Upper lobe of right lung (tissue), 1 donor: ENCODE measurements at regions not wholly inside any gene's neighbourhood (a gene's known extent, or its start where the extent isn't known, plus 50 kb on each side); places are given as distances from the start of the nearest gene placed in this dataset.
A peak's percentile ranks its signal among the peaks of the same experiment; 100 is the strongest.

ENCODE experiments used
- ATAC-seq: fragments of 200-7000 bp; cut with Tn5 transposase; one replicate; pipeline ENCODE4 v1.9.1; 2020; ENCODE audit warnings: mild to moderate bottlenecking, moderate library complexity
- DNase-seq: peaks from one replicate; pipeline ENCODE4 v3.0.0-alpha.2; 2020
- H3K27ac ChIP-seq: fragments of 200-600 bp; one replicate; pipeline ENCODE4 v1.8.0; 2022
- H3K27me3 ChIP-seq: fragments of 200-600 bp; one replicate; pipeline ENCODE4 v1.8.0; 2022; ENCODE audit warnings: mild to moderate bottlenecking
- H3K36me3 ChIP-seq: fragments of 200-600 bp; one replicate; pipeline ENCODE4 v1.8.0; 2022
- H3K4me1 ChIP-seq: fragments of 200-600 bp; one replicate; pipeline ENCODE4 v1.8.0; 2022
- H3K4me3 ChIP-seq: fragments of 200-600 bp; one replicate; pipeline ENCODE4 v1.8.0; 2022; ENCODE audit warnings: mild to moderate bottlenecking
- H3K9me3 ChIP-seq: fragments of 200-600 bp; one replicate; pipeline ENCODE4 v1.8.0; 2022
- intact Hi-C: fragments of 100-400 bp; cut with DNase I; formaldehyde crosslinking; loops from one replicate; pipeline ENCODE4 v1.11.0; 2022
- TF ChIP-seq, protein P1 (sequence below): fragments of 200-600 bp; IDR thresholded peaks from one replicate; pipeline ENCODE4 v1.8.0; 2022; ENCODE audit warnings: antibody characterized with exemption
- donor health status: DM: no; HTN: yes; CAD: no; lungs with severe emphysema.

DNA sequence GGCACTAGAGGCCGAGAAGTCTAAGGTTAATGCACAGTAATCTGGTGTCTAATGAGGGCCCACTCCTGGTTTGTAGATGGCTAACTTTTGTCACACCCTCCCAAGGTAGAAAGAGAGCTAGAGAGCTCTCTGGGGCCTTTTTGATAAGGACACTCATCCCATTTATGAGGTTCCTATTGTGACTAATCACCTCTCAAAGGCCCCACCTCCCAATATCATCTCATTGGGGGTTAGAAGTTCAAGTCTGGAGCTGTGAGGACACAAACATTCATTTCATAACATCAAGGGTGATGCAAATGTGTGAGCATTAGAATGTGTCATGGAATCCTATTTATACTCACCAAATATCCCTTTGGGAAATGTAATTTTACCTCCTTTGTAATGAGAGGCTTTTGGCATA lies 79.2 kb upstream of the SLC10A2 start:
- no peaks in the 10 kb centered on the region for H3K9me3 ChIP-seq
- intact Hi-C loops, result no loop called here
- DNase-seq, result no peak
- no peak for ATAC-seq
- no peak overlapping the region for H3K27ac ChIP-seq
- H3K4me3 ChIP-seq, result no peak overlapping the region
- no peaks in the 10 kb centered on the region for H3K27me3 ChIP-seq
- H3K4me1 ChIP-seq, result no peaks in the 10 kb centered on the region
- H3K36me3 ChIP-seq, result no peaks in the 10 kb centered on the region
- TF ChIP-seq, protein P1, sequence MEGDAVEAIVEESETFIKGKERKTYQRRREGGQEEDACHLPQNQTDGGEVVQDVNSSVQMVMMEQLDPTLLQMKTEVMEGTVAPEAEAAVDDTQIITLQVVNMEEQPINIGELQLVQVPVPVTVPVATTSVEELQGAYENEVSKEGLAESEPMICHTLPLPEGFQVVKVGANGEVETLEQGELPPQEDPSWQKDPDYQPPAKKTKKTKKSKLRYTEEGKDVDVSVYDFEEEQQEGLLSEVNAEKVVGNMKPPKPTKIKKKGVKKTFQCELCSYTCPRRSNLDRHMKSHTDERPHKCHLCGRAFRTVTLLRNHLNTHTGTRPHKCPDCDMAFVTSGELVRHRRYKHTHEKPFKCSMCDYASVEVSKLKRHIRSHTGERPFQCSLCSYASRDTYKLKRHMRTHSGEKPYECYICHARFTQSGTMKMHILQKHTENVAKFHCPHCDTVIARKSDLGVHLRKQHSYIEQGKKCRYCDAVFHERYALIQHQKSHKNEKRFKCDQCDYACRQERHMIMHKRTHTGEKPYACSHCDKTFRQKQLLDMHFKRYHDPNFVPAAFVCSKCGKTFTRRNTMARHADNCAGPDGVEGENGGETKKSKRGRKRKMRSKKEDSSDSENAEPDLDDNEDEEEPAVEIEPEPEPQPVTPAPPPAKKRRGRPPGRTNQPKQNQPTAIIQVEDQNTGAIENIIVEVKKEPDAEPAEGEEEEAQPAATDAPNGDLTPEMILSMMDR, result no peak

DNA sequence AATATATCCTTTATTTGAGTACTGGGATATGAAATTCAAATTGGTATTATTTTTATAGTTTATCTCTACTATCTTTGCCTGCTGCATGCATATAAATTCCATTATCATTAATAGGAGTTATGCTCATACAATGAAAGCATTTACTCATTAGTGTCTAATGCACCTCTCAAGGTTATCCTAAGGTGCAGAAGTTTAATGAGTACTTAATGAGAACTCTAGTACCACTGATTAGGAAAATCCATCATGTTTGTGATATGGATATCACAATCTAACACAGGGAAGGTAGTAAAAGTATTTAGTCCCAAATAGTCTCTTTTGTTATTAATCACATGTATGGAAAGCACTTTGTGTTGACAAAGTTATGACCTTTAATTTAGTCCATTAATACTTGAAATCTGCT lies 77.2 kb upstream of the SLC10A2 start:
- TF ChIP-seq, protein P1, result no peak
- intact Hi-C loops, result no loop called here
- ATAC-seq (no peak), DNase-seq (no peak)
- H3K4me1 ChIP-seq, result no peaks in the 10 kb centered on the region
- no peaks in the 10 kb centered on the region for H3K9me3 ChIP-seq
- H3K27me3 ChIP-seq, result no peaks in the 10 kb centered on the region
- H3K36me3 ChIP-seq, result no peaks in the 10 kb centered on the region
- no peak overlapping the region for H3K4me3 ChIP-seq
- no peak overlapping the region for H3K27ac ChIP-seq

DNA sequence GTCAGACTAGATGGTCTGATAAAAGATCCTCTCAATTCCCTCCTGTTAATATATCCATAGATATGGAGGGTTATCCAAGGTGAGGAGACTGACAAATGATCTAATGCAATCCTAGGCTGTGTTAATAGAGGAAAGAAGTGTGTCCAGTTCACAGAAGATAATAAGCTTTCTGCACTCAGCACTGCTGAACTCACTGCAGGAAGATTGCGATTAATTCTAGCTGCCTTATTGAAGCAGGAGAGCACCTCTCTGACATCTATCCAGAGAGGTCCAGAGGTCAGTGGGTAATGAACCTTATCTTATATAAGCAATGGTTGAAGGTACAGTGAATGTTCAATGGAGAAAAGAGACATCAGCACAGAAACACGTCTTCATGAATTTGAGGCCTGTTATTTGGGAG lies 75.9 kb upstream of the SLC10A2 start:
- intact Hi-C loops, result no loop called here
- H3K27ac ChIP-seq, result no peak overlapping the region
- no peaks in the 10 kb centered on the region for H3K9me3 ChIP-seq
- TF ChIP-seq, protein P1, result no peak
- ATAC-seq (no peak), DNase-seq (no peak)
- no peaks in the 10 kb centered on the region for H3K36me3 ChIP-seq
- H3K4me1 ChIP-seq, result no peaks in the 10 kb centered on the region
- no peaks in the 10 kb centered on the region for H3K27me3 ChIP-seq
- no peak overlapping the region for H3K4me3 ChIP-seq

DNA sequence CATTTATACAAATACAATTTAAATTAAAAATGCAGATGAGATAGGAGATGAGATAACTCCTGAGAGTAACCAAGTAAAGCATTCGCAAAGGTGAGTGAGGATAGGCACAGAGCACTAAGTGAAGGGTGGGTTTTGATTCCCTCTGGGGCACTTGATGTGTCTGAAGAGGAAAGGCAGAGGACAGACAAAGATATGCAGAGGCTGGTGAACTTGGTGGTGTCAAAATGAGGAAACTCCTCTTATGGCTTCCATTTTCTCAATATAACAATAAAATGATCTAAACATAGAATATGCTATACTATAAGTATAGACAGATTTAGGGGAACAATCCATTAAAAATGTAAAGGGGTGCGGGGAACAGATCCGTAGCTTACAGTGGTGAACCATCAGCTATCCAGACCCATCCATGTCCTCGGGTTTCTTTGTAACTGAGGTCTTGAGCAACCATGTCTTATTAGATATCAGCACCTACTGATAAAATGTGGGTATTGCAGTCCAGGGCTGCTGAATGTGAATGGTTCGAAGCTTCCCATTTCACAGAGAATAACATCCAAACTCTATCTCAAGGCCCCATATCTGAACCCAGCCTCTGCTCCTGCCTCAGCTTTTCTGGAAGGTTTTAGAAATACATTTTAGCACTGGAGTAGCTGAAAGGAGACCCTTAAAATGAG lies 73.9 kb upstream of the SLC10A2 start:
- H3K27ac ChIP-seq, result no peak overlapping the region
- no peaks in the 10 kb centered on the region for H3K9me3 ChIP-seq
- no peaks in the 10 kb centered on the region for H3K36me3 ChIP-seq
- H3K4me3 ChIP-seq, result no peak overlapping the region
- no peaks in the 10 kb centered on the region for H3K27me3 ChIP-seq
- H3K4me1 ChIP-seq, result no peaks in the 10 kb centered on the region
- intact Hi-C loops, result no loop called here
- TF ChIP-seq, protein P1, result peak; percentile 28
- no peak for ATAC-seq
- DNase-seq, result no peak

DNA sequence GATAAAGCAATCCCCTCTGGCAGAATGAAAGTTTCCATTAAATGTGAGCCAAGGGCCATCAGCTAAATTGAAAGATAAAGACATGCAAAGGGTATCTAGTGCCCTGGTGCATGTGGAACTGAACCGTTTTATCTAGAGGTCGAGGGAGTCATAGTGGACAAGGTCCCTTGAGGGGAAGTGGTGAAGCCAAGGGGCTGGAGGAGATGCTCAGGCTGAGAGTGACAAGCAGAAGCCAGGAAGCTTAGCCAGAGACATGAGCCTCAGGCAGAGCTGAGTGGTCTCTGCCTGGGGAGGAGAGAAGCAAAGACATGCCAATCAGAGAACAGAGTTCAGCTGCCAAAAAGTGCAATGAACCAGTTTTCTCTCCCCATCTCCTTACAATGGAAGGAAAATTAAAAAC lies 68.1 kb upstream of the SLC10A2 start:
- H3K4me3 ChIP-seq, result no peak overlapping the region
- H3K4me1 ChIP-seq, result no peaks in the 10 kb centered on the region
- TF ChIP-seq, protein P1, result no peak
- ATAC-seq (no peak), DNase-seq (no peak)
- intact Hi-C loops, result no loop called here
- H3K27me3 ChIP-seq, result no peaks in the 10 kb centered on the region
- H3K27ac ChIP-seq, result no peak overlapping the region
- H3K36me3 ChIP-seq, result no peaks in the 10 kb centered on the region
- no peaks in the 10 kb centered on the region for H3K9me3 ChIP-seq

DNA sequence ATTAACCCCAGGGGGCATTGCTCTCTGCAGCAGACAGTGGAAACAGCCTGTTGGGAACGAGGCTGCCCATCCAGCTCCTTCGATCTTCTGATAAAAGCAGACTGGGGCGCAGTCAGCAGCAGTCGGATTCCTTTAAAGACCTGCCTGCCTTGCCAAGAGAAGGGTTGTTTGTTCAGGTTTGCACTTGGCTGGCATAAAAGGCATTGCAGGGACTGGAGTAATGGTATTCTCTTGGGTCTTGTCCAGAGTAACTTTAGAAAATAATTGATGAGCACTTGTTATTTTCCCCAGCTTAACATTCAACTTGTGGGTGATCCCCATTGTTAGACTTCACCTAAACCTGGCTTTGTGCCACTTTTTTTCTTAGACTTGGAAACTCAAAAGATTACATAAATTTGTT lies 67.3 kb upstream of the SLC10A2 start:
- DNase-seq (no peak), ATAC-seq (no peak)
- Histone ChIP-seq H3K27me3 (no peaks in the 10 kb centered on the region), H3K36me3 (no peaks in the 10 kb centered on the region), H3K27ac (no peak overlapping the region), H3K4me1 (no peaks in the 10 kb centered on the region), H3K4me3 (no peak overlapping the region), H3K9me3 (no peaks in the 10 kb centered on the region)
- TF ChIP-seq, protein P1, result no peak
- intact Hi-C loops, result no loop called here
